Suppressor macrophage treated with lipopolysaccharide for 1 hour (primary cell): ENCODE measurements at regions not wholly inside any gene's neighbourhood (a gene's known extent, or its start where the extent isn't known, plus 50 kb on each side); places are given as distances from the start of the nearest gene placed in this dataset.
"Not testable (repeated sequence)": the region's sequence is repeated elsewhere in the genome, so short reads cannot be mapped to it uniquely, and the experiment has no call there.

Experiments
- DNase-seq, 3 donors: peaks; one replicate each; pipeline ENCODE4 v3.0.0-alpha.2; 2020 to 2022

GRCh38 chr4:146124023-146124680 lies 51.4 kb upstream of the LSM6 start:
- no peak for DNase-seq

- no peak for DNase-seq
Observed at GRCh38 chr4:146123231-146123630, 52.3 kb upstream of the LSM6 start.

- no peak for DNase-seq
Observed at GRCh38 chr4:146122398-146122797, 53.1 kb upstream of the LSM6 start.

GRCh38 chr4:146121757-146122156 lies 53.8 kb upstream of the LSM6 start:
- no peak for DNase-seq

- no peak for DNase-seq
Observed at GRCh38 chr4:146119845-146120404, 55.6 kb upstream of the LSM6 start.

GRCh38 chr4:146114066-146114465 lies 61.5 kb upstream of the LSM6 start:
- no peak for DNase-seq

- DNase-seq = no peak
Observed at GRCh38 chr4:146113171-146113570, 62.3 kb upstream of the LSM6 start.

- DNase-seq = peak in 2 of 3 donors; percentile 37 to 49
Observed at GRCh38 chr4:146112389-146112788, 63.1 kb upstream of the LSM6 start.

GRCh38 chr4:146110871-146111485 lies 64.5 kb upstream of the LSM6 start:
- peak in 2 of 3 donors; percentile 43 to 47 for DNase-seq

GRCh38 chr4:146108756-146109155 lies 66.8 kb upstream of the LSM6 start:
- DNase-seq = peak; percentile 44 to 74 (median 73)

GRCh38 chr4:146107587-146108240 lies 67.8 kb upstream of the LSM6 start:
- DNase-seq = no peak

- DNase-seq = peak; percentile 37 to 73 (median 73)
Observed at GRCh38 chr4:146105464-146105863, 70.1 kb upstream of the LSM6 start.

- no peak for DNase-seq
Observed at GRCh38 chr4:146104541-146104940, 71.0 kb upstream of the LSM6 start.

- not testable (repeated sequence) for DNase-seq
Observed at GRCh38 chr4:146104052-146104451, 71.5 kb upstream of the LSM6 start.

GRCh38 chr4:146099585-146099984 lies 75.9 kb upstream of the LSM6 start:
- DNase-seq = no peak

- no peak for DNase-seq
Observed at GRCh38 chr4:146098978-146099377, 76.5 kb upstream of the LSM6 start.

GRCh38 chr4:146098397-146098796 lies 77.1 kb upstream of the LSM6 start:
- no peak for DNase-seq

GRCh38 chr4:146096371-146096770 lies 79.1 kb upstream of the LSM6 start:
- no peak for DNase-seq

GRCh38 chr4:146095860-146096259 lies 79.7 kb upstream of the LSM6 start:
- DNase-seq = no peak

- DNase-seq = peak; percentile 80 to 87 (median 81)
Observed at GRCh38 chr4:146095091-146095690, 80.3 kb upstream of the LSM6 start.

- no peak for DNase-seq
Observed at GRCh38 chr4:146088690-146089089, 86.8 kb upstream of the LSM6 start.

- DNase-seq = no peak
Observed at GRCh38 chr4:146087856-146088255, 87.7 kb upstream of the LSM6 start.

GRCh38 chr4:146076081-146076480 lies 99.4 kb upstream of the LSM6 start:
- no peak for DNase-seq

- DNase-seq = no peak
Observed at GRCh38 chr4:146073517-146073916, 102.0 kb upstream of the LSM6 start.
